ENCODE measurements at regions not wholly inside any gene's neighbourhood (a gene's known extent, or its start where the extent isn't known, plus 50 kb on each side); places are given as distances from the start of the nearest gene placed in this dataset.
"Not testable (repeated sequence)": the region's sequence is repeated elsewhere in the genome, so short reads cannot be mapped to it uniquely, and the experiment has no call there.

DNA sequence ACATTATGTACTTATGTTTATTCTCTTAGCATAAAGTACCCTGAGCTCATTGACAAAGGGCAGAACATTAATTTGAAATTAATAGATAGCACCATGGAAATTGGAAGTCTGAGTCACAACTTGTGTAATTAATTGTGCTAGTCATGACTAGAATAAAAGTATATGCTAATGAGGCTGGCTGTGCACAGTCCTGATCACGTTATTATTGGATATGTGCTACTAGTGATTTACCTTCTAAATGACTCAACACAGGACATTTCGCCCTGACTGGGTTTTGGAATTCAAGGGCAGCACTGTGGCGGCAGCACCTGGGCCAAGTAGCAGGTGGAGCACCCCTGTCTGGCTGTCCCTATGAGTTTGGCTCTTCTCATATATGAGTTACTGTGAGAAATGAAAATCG is 341.8 kb downstream of the ICE1 start:
- DNase-seq (ENCODE audit: low read depth, low spot score) = no peak

- no peak for DNase-seq (ENCODE audit: low read depth, low spot score)
These were observed 334.3 kb downstream of the ICE1 start for GRCh38 chr5:5756762-5757161.

GRCh38 chr5:5755888-5756287 is 333.4 kb downstream of the ICE1 start:
- no peak for DNase-seq (ENCODE audit: low read depth, low spot score)

DNA sequence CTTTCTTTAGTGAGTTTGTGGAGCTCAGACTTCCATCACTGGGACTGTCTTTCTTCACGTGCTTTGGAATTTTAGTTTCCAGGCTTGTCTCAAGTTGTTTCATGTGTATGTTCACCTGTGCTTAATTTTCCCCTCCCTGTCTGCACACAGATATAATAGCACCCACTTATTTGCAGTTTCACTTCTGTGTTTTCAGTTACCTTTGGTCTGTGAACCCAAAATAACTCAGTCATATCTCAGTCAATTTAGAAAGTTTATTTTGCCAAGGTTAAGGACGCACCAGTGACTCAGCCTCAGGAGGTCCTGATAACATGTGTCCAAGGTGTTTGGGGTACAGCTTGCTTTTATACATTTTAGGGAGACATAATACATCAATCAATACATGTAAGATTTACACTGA is 330.4 kb downstream of the ICE1 start:
- DNase-seq (ENCODE audit: low read depth, low spot score) = no peak

- DNase-seq (ENCODE audit: low read depth, low spot score) = no peak
These were observed 329.5 kb downstream of the ICE1 start for GRCh38 chr5:5751987-5752386.

DNA sequence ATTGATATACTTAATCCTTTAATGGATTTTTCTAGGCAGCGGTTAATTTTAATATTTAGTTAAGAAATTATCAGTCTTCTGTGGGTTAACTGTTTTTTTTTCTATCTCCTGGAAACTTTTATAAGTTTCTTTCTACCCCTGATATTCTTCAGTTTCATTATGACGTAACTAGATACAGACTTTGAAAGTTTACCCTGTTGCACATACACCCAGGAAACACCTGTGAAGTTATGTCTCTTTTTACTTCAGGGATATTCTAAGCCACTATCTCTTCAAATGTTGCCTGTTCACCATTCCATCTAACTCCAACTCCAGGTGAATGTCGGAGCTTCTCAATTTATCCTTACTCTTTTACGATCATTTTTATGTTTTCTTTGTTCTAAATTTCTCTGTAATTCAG is 329.0 kb downstream of the ICE1 start:
- no peak for DNase-seq (ENCODE audit: low read depth, low spot score)

GRCh38 chr5:5741418-5741817 is 318.9 kb downstream of the ICE1 start:
- DNase-seq (ENCODE audit: low read depth, low spot score) = no peak

GRCh38 chr5:5739490-5739945 is 317.0 kb downstream of the ICE1 start:
- no peak for DNase-seq (ENCODE audit: low read depth, low spot score)

DNA sequence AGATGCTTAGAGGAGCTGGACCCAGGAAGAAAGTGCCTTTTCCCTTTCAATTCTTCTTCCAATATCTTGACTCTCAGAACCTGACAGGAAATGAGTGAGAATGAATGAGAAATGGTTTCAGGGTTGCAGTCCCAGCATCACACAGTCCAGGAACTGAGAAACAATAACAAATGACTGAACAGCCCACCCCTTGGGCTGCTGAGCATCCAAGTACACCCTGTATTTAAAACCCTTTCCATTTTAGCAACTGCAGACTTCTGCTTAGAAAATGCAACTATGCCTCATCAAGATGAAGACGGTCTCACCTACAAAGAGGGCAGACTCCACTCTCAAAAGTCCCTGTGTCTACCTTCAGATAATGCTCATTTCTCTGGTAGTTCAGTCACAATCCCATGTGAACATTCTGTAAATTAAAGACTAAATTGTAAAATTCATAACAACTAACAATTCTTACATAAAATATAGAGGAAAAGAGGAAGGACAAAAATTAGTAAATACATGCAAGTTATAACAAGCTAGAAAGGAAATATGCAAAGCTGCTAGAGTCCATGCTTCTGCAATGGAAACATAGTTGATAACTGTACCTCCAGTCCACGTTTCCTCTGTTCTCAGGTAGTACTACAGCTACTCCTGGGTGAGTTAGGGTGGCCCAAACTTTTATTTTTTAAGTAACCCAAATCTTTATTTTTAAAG is 316.5 kb downstream of the ICE1 start:
- no peak for DNase-seq (ENCODE audit: low read depth, low spot score)

- no peak for DNase-seq (ENCODE audit: low read depth, low spot score)
These were observed 313.5 kb downstream of the ICE1 start for GRCh38 chr5:5736007-5736406.

DNA sequence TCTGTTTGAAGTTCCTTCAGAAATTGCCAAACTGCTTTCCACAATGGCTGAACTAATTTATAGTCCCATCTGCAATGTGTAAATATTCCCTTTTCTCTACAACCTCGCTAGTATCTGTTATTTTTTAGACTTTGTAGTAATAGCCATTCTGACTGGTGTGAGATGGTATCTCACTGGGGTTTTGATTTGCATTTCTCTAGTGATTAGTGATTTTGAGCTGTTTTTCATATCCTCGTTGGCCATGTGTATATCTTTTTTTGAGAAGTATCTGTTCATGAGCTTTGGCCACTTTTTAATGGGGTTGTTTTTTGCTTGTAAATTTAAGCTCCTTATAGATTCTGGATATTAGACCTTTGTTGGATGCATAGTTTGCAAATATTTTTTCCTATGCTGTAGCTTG is 310.6 kb downstream of the ICE1 start:
- DNase-seq (ENCODE audit: low read depth, low spot score) = not testable (repeated sequence)

- DNase-seq (ENCODE audit: low read depth, low spot score) = no peak
These were observed 303.9 kb downstream of the ICE1 start for GRCh38 chr5:5726401-5726800.

GRCh38 chr5:5721881-5722280 is 299.4 kb downstream of the ICE1 start:
- no peak for DNase-seq (ENCODE audit: low read depth, low spot score)

DNA sequence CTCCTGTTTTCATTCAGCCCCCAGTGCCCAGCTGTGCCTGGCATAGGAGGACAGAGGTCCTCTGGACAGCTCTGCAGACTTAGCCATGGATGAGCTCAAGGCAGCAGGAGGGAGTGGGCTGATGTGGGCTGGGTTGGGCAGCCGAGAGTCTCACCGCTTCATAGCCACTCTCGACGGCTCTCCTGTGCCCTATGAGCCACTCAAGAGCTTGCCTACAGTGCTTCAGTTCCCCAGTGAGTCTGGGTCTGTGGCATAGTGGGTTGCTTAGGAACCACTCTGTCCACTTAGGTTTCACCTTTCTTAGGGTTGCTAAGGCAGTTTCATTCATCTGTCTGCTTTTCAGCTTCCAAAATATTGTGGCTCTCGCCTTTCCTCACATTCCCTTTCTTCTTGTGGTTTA is 296.8 kb downstream of the ICE1 start:
- DNase-seq (ENCODE audit: low read depth, low spot score) = no peak

DNA sequence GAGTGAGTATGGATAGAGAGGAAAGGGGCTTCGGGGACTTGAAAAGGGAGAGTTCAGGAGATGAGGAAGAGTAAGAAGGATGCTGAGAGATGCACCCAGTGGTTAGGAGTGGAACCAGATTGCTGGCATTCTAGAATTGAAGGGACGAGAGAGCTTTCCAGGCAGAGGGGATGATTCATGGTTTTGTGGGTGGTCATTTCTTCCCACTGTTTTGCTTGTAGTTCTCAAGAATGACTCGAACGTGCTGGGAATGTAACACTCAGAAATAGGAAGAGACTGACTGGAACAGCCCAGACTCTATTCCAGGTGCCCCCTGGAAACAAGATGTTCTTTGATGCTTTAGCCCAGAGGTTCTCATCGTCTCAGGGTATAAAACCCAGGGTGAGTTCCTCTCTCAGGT is 294.2 kb downstream of the ICE1 start:
- no peak for DNase-seq (ENCODE audit: low read depth, low spot score)

DNA sequence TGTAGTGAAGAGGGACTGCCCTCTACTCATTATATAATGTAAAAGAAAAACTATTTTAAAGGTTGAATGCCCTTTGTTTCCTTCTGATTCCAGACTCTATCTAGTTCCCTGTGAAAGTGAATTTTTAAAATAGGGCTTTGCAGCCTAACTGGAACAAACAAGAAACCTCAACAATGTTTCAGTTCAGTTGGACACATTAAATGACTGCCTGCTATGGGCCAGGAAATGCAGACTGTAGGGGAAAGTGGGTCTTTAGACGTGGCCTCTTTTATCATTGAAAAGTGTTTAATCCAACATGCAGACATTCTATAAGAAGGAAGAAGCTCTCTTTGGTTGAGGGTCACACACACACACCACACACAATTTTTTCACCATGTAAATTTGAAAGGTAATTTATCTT is 289.1 kb downstream of the ICE1 start:
- no peak for DNase-seq (ENCODE audit: low read depth, low spot score)

DNA sequence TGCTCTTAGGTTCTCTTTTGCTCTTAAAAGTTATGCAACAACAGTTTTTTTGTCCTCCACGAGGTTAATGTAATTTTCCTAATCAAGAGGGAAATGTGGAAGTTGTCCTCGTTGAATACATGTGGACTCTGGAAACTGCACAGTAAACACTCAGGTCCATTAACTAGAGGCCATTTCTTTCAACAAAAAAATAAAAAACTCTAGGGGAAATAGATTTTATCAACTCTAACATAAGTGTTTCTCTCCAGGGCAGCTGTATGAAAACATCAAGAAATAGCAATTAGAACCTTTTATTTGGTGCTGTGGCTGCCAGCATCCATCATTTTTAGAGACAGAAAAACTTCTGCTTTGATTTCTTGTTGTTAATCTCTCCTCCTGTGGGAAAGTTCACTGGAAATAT is 288.6 kb downstream of the ICE1 start:
- DNase-seq (ENCODE audit: low read depth, low spot score) = no peak

GRCh38 chr5:5710471-5710870 is 288.0 kb downstream of the ICE1 start:
- no peak for DNase-seq (ENCODE audit: low read depth, low spot score)

GRCh38 chr5:5708367-5708919 is 286.0 kb downstream of the ICE1 start:
- no peak for DNase-seq (ENCODE audit: low read depth, low spot score)

- no peak for DNase-seq (ENCODE audit: low read depth, low spot score)
These were observed 282.5 kb downstream of the ICE1 start for GRCh38 chr5:5705010-5705409.

- DNase-seq (ENCODE audit: low read depth, low spot score) = no peak
These were observed 281.9 kb downstream of the ICE1 start for GRCh38 chr5:5704352-5704751.

GRCh38 chr5:5702934-5703333 is 280.5 kb downstream of the ICE1 start:
- DNase-seq (ENCODE audit: low read depth, low spot score) = no peak

- DNase-seq (ENCODE audit: low read depth, low spot score) = no peak
These were observed 278.1 kb downstream of the ICE1 start for GRCh38 chr5:5700549-5700948.

DNA sequence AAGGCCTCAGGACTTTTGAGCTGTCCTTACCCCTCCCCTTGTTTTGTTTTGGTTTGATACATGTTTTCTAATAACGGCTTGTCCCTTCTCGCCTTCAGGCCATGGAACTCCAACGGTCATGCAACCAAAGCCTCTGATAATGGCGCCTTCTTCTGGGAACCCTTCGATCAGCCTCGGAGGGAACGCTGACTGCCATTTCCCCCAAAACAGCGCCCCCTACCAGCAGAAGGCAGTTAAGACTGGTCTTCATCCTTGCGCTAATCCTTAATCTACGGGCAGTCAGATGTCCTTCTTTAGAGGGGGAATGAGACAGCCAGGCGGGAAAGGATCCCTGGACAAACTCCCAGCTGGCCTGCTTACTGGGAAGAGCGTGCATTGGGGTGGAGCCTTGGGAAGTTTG is 276.6 kb downstream of the ICE1 start:
- no peak for DNase-seq (ENCODE audit: low read depth, low spot score)

All from brain pericyte (primary cell).